ENCODE measurements at regions not wholly inside any gene's neighbourhood (a gene's known extent, or its start where the extent isn't known, plus 50 kb on each side); places are given as distances from the start of the nearest gene placed in this dataset.

DNA sequence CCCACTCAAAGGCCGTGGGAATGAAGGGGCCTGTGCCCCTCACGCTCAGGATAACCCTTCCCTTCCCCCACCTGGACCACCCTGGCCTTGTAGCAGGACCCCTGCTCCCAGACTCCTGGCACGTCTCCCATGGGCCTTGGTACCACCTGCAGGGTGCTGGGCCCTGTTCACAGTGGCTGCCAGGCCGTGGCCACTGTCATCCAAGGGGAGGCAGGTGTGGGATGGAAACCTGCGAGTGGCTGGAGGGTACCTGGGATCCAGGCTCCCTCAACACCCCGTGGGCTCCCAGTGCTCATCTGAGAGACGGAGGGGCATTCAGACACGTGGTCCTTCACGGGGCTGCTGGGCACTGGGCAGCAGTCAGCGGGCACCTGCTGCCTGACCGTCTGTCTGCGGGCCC is 75.6 kb upstream of the CIBAR2 start:
- DNase-seq (ENCODE audit: low spot score), result no peak

DNA sequence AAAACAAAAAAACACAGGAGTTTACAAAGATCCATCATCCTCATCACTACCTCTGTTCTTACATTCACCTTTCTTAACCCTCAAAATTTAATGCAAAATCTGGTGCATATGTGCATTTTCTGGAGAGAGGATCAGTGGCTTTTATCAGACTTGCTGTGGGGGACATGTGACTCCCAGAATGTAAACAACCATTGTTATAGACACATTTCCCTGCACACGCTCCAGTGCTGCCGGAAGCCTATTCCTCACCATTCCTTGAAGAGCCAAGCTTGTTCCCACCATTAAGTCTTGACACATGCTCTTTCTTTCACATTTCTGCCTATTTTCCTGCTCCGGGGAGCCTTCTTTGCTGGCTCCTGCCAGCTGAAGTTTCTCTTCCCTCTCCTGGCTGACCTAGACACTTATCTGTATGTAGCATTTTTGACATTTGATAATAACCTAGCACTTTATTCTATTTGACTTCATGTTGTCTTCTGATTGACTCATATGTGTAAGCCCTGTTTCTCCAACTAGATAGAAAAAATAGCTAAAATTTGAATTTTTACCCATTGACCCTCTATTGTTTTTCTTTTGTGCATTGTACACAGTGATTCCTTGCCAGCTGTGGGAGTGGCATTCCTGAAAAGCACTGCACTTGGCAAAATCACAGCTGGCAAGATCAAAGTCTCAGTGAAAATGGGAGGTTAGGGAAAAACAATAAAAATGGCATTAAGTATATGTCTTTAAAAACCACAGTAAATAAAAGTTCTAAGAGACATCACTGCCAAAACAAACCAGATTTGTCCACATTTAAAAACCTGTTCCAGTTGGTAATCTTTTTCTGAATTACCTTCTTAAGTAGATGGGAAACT is 76.8 kb upstream of the CIBAR2 start:
- no peak for DNase-seq (ENCODE audit: low spot score)

DNA sequence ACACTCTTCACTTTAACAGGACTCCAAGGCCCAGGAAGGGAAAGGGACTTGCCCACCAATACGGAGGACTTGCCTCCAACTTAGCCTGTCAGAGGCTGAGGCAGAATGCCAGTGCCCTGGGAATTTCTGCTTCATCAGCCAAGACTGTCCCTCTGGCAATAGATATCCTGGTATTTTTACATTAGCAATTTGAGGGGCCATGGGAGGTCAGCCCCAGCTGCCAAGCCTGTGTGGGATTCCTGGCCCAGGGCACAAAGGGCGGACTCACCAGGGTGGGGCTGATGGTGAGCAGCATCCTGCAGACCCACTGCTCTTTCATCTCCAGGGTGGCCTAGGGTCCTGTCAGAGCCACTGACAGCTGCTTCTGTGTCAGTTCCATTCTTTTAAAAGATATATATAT is 78.3 kb upstream of the CIBAR2 start:
- DNase-seq (ENCODE audit: low spot score), result no peak

DNA sequence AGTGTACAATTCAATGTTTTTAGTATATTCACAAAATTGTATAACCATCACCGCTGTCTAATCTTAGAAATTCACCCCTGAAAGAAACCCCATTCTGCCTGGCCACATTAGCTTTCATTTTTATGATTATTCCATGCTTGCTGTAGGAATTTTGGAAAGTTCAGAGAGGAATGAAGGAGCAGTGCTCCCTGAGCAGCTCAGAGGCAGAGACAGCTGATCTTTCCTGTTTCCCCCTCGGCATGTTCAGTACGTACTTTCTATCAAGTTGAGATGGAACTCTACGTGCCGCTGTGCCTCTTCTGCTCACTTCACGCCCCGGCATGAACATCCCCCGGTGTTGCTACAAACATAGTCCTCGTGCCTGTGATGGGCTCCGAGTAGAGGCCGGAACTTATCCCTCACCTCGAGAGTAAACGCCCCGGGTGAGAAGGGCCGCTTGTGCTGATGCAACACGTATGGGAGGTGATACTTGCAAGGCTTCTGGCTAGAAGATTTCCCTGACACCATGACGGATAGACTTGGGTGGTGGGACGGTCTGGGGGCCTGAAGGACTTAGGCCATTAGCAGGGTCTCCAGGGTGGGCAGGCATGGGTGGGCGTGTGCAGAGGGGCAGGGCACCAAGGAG is 79.2 kb upstream of the CIBAR2 start:
- DNase-seq (ENCODE audit: low spot score), result no peak

DNA sequence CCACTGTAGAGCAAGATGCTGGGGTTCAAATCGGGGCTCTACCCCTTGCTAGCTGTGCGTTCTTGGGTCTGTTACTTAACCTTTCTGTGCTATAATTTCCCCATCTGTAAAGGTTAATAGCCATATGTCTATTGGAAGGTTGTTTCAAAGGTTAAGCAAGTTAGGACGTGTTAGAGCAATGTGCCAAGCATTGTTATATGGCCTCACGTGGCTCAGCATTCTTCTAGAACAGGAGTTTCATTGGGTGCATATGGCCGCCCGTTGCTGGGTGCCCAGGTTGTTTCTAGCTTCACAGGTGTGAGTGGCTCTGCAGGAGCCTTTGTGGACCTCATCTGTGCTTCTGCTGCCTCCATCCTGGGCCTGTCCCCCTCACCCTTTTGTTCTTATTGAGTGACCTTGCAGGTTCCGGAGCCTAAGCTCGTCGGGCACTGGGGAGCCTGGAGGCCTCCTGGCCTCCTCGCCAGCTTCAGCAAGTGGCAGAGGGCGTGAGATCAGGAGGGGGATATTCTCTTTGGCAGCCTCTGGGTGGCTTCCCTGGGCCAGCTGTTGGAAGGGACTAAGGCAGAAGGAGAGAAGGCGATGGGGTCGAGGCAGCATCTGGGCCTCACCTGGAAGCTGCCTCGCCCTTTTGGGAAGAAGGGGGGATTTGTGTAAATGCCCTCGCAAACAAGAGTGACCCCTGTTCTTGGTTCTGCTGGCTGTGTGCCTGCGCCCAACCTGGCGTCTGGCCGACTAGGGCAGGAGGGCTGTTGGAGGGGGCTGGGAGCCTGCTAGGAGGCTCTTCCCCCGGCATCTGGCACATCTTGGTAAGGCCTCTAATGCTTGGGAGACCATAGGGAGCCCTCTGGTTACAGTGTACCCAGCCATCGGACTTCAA is 80.2 kb upstream of the CIBAR2 start:
- no peak for DNase-seq (ENCODE audit: low spot score)

DNA sequence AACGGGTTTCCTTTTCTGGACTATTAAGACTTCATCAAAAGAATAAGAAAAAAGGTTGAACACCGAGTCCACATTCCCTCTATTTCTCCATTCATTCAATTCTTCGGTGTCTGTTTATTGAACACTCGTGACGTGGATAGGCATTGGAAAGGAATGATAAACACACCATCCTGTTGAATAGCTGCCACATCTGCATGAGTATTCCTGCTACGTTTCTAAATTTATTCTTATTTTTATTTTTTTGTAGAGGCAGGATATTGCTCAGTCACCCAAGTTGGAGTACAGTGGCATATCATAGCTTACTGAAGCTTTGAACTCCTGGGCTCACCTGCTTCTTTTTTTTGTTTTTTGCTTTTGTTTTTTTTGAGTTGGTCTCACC is 80.8 kb upstream of the CIBAR2 start:
- DNase-seq (ENCODE audit: low spot score), result no peak

DNA sequence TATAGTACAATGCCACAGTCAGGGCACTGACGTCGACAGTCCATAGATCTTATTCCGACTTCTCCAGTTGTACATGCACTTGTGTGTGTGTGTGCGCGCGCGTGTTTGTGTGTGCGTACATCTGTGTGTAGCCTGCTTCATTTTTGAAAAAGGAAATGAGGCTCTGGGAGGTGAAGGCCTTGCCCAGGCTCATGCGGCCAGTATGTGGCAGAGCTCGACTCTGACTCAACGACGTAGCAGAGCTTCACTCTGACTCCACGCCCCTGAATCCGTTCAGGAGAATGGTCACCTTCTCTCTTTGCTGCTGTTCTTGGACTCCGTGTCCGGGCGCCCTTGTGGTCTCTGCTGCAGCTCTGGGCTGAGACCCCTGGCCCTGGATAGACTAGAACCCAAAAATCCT is 81.6 kb upstream of the CIBAR2 start:
- no peak for DNase-seq (ENCODE audit: low spot score)

DNA sequence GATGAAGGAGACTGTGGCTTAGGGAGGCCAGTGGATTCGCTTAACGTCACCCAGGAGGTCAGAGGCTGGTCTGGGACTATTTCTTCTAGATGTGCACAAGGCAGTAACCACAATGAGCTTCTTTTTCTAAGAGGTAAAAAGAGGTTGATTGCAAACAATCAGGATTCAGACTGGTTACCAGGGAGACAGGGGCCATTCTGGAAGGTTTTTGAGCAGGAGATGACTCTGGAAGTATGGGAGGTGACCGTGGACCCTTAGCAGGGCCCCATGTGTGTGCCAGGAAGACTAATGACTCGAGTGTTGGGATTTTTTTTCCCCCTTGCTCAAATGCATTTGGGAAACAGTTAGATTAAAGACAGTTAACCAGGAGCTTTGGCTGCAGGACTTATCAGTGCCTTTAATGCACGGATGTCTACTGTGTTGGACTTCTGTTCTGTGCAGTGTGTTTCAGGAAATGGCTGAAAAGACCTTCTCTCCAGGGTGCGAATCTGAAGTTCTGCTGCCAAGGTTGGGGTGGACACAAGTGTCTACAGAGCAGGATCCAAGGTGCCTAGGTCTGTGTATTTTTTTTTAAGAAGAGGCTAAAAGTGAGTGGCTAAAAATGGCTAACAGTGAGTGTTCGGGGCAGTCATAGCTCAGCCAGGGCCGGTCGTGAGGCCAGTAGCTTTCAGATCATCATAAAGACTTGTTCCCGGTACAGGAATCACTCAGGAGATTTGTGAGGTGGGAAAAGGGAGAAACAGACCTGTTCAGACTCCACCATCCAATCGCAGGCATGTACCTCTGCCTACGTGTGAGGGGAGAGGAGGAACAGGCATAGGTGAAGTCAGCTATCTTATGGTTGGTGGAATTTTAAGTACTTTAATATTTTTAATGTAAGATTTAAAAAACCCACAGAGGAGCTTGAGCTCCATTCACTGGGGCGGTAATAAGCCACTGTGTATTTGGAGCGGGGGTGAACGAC is 82.3 kb upstream of the CIBAR2 start:
- DNase-seq (ENCODE audit: low spot score), result no peak

DNA sequence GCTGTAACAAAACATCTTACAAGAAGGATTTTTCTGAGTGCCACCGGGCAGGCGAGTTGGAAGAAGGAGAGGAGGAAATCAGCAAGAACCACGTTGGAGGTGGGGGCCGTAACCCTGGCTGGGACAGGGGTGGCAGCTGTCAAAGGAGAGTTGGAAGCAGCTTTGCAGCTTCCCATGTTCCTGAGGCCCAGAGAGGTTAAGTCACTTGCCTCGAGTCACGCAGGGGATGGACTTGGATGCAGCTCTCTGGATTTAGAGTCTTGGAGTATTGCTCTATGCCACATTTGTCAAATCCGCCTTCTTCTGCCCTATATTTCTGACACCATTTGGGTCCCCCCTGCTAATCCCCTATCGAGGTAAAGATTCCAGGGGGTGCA is 83.0 kb upstream of the CIBAR2 start:
- DNase-seq (ENCODE audit: low spot score), result no peak

DNA sequence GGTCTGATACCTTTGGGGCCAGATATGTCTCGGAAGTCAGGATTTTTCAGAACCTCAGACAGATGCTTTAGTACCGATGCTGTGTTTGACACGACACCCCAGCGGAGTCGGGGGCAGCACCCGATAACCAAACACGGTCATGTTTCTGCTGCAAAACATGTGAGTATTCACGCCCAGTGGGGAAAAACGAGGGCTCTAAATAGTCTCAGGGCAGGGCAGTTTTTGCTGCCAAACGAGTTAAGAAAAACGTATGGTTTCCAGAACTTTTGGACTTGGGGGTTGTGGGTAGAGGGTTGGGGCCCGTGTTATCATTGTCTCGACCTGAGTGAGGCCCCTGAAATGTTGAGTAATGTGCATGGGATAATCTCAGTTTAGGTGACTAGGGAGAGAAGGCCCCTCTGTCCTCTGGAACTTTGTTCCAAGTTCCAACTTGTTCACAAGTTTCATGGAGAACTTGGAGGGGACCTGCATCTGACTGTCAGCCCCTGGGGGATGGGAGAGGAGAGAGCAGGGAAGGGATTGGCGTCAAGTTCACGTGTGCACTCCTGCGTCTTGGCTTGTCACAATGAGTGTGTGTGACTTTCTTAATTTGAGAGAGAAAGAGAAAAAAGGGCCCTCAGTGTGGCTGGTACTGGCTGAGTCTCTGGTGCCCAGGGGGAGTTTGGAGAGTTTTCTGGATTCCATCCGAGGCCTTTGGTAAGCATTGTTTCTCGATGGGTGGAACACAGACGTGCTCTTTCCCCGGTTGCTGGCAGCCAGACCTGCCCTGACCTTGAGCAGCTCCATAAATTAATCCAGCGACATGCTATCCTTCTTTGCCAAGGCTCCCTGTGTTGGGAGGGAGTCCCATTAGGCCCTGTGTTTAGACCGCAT is 83.9 kb upstream of the CIBAR2 start:
- no peak for DNase-seq (ENCODE audit: low spot score)

DNA sequence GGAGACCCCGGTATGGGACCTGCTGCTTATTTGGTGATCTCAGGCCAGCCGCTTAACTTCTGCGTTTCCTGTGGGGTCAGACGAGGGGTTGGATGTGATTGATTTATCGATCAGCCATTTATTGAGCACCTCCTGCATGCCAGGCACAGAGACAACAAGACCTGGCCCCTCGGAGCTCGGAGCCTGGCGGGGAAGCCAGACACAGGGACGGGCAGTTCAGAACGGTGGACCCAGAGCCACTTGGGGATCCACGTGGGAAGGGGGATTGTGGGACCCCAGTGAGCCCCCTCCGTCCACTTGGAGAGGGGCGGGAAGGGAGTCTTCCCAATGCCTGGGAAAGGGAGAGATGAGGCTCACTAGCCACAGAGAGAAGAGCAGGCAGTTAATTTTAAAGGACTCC is 84.7 kb upstream of the CIBAR2 start:
- no peak for DNase-seq (ENCODE audit: low spot score)

DNA sequence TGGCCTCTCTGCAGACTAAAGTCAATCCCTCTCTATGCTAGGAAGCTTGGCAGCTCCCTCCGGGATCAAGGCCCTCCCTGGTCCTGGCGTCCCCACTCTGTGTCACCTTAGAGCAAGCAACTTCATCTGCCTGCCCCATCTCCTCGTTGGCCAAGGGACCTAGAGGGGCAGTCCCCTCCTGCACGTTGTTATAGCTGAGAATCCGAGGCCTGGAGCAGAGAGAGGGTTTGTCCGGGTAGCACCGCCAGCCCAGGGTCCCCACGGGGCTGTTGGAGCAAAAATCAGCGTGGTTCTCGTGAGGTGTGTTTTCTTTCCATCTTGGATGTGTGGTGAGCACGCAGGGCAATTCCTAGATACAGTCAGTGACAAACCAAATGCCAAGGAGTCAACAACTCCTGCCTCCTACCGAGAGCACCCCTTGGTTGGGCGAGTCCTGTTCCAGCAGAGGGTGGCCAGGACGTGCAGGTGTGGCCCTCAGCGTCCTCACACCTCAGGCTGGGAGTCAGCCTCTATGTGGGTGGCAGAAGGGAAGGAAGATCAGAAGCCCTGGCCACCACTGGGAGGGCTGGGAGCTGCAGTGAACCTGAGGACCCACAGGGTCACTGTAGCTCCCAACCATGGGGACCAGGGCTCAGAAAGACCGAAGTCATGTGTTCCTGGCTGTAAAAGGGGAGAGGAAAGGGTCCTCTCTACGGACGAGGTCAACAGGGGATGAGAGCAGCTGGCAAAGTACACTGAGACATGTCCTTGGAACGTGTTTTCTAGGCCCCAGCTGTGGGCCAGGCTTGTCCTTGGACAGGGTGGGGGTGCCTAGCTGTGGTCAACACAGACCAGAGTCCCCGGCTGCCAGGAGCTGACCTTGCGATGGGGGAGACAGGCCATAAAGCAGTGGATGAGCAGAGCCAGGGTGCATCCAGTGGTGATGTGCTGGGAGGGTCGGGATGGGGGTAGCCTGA is 85.6 kb upstream of the CIBAR2 start:
- no peak for DNase-seq (ENCODE audit: low spot score)

DNA sequence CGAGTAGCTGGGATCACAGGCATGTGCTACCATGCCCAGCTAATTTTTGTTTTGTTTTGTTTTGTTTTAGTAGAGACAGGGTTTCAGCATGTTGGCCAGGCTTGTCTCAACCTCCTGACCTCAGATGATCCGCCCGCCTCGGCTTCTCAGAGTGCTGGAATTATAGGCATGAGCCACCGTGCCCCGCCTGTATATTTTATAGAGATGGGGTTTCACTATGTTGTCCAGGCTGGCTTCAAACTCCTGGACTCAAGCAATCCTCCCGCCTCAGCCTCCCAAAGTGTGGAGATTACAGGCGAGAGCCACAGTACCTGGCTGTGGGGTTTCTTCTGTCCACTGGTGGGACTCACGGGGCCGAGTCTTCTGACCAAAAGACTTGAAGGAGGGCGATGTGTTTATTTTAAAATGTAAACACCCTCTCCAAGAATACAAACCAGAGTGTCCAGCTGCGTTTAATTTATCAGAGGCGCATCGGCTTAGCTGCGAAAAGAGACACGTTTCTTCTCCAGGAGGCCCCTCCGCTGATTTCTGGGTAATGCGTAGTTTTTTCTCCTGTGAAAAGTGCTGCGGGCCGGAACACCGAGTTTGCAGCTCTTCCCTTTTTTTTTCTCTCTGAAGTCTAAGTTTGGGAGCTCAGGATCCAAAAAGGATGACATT is 86.9 kb upstream of the CIBAR2 start:
- DNase-seq (ENCODE audit: low spot score), result no peak

DNA sequence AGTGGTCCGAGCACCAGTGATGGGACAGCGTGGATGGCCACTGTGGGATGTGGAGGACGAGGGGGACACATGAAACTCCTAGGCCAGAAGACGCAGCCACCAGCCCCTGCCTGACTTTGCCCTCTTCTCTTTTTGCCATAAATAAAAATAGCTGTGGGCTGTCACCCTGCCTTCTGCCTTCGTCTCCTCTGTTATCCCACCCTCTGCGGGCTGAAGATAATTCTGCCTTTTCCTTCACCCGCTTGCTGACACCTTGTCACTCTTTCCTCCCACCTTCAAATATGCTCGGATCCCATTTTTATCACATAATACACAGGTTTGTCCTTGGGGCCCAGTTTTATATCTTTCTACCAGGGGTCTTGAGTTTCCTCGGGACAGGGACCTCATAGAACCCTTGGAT is 87.6 kb upstream of the CIBAR2 start:
- no peak for DNase-seq (ENCODE audit: low spot score)

DNA sequence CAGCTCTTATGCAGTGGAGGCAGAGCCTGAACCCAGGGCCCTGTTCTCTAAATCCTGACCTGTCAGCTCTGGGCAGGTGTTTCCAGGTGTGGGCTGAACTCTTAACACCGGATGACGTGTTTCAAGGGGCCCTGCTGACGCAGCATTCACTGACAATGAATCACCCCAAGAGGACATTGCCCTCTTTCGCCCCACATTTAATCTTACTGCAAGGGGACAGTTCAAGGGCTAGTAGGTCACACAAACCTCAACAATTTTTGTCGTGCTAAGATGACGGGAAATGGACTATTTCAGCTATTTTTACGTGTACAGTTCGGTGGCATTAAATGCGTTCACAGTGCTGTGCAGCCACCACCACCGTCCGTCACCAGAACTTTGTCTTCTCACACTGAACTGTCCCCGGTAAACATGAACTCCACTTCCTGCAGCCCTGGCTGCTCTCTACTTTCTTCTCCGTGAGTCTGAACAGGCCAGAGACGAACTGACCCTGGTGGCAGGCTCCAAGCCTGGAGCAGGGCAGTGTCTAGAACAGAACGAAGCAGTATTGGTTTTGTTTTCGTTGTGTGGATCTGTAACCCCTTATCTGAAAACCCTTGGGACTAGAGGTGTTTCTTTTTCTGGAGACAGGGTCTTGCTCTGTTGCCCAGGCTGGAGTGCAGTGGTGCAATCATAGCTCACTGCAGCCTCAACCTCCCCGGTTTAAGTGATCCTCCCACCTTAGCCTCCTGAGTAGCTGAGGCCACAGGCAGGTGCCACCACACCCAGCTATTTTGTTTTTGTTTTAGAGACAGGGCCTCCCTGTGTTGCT is 88.4 kb upstream of the CIBAR2 start:
- no peak for DNase-seq (ENCODE audit: low spot score)

DNA sequence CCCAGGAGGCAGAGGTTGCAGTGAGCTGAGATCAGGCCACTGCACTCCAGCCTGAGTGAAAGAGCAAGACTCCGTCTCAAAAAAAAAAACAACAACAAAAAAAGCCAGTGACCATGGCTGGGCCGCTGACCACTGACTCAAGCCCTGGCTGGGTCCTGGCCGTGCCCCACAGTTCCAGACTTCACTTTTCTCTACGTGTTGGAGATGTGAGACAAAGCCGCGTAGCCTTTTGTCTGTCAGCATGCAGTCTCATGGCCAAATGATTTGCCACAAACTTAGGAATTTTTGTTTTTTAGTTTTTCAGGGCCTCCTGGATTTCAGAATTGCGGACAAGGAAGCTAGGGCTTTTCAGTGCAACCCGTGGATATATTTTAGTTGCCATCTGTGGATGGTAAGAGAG is 89.3 kb upstream of the CIBAR2 start:
- DNase-seq (ENCODE audit: low spot score), result no peak

DNA sequence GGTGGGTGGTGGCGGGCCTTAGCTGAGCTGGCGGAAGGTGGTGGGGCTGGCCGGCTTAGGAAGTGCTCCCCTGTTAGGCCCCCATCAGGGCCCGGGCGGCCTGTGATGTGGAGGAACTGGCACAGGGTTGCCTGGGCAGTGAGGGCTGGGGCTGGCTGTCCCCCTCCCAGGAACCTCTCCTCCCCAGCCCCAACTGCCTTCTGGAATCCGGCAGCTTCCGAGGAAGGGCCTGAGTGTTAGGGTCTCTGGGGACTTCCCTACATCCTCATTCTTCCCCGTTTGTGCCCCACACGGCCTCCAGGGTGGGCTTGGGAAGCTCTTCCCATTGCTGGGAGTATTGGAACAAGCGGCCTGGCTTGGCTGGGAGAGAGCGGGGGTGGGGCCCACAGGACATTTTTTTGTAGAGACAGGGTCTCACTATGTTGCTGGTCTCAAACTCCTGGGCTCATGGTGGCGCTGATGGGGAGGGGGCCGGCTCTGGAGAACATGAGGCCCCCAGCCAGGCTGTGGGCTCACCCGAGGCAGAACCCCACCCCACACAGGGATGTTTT is 89.9 kb upstream of the CIBAR2 start:
- no peak for DNase-seq (ENCODE audit: low spot score)

Data from germinal center (tissue), 1 donor.